ENCODE measurements at regions not wholly inside any gene's neighbourhood (a gene's known extent, or its start where the extent isn't known, plus 50 kb on each side); places are given as distances from the start of the nearest gene placed in this dataset.

DNA sequence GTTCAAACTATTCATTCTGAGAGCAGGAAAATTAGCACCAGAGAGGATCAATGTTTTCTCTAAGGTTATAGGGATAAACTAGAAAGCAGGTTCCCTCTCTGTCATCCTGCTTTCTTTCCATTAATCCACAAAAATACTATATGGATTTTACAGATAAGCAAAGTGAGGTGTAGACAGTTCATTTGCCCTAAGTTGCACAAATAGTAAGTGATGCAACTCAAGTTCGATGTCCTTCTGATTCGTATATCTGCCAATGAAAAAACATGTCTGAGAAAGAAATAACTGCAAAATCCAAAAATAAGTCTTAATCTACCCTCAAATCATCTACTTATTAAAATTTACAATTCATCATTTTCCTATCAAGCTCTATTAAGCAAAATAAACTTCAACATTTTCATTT is 254.6 kb upstream of the USP15 start:
- Histone ChIP-seq H3K9ac (ENCODE audit: insufficient read depth, low read length) (no peak overlapping the region), H3K27ac (ENCODE audit: insufficient read depth, low read length) (no peak overlapping the region), H2AFZ (ENCODE audit: low read length) (no peak overlapping the region), H3K79me2 (ENCODE audit: control insufficient read depth, insufficient read depth, low read length) (no peaks in the 10 kb centered on the region), H4K20me1 (ENCODE audit: control insufficient read depth, extremely low read depth, insufficient read depth, low read length) (no peaks in the 10 kb centered on the region), H3K36me3 (ENCODE audit: control insufficient read depth, insufficient read depth, low read length) (no peaks in the 10 kb centered on the region), H3K9me3 (ENCODE audit: control insufficient read depth, insufficient read depth, low read depth, low read length) (no peaks in the 10 kb centered on the region), H3K4me3 (replicated peaks in 1 of 4; ENCODE audit: control extremely low read depth in 1 of 4, insufficient read depth in 1 of 4, low read depth in 3 of 4, low read length in 4 of 4) (no peak overlapping the region), H3K4me2 (ENCODE audit: extremely low read depth, insufficient read depth, low read length) (no peak overlapping the region), H3K4me1 (ENCODE audit: control insufficient read depth, extremely low read depth, insufficient read depth, low read length) (no peaks in the 10 kb centered on the region), H3K27me3 (ENCODE audit: control insufficient read depth, insufficient read depth, low read length) (no peaks in the 10 kb centered on the region)
- TF ChIP-seq CTCF (conservative IDR thresholded peaks at IDR 0.05 in 1 of 2, IDR thresholded peaks at IDR 0.05 in 1 of 2; ENCODE audit: low read depth in 1 of 2, low read length in 2 of 2): no peak
- TF ChIP-seq EZH2 (IDR thresholded peaks at IDR 0.05; ENCODE audit: low read length, missing control alignments): no peak
- DNase-seq (ENCODE audit: low read depth in 2 of 2): no peak

GRCh38 chr12:62006076-62006732 is 254.0 kb upstream of the USP15 start:
- Histone ChIP-seq H3K79me2 (ENCODE audit: control insufficient read depth, insufficient read depth, low read length) (no peaks in the 10 kb centered on the region), H4K20me1 (ENCODE audit: control insufficient read depth, extremely low read depth, insufficient read depth, low read length) (no peaks in the 10 kb centered on the region), H3K4me1 (ENCODE audit: control insufficient read depth, extremely low read depth, insufficient read depth, low read length) (no peaks in the 10 kb centered on the region), H3K36me3 (ENCODE audit: control insufficient read depth, insufficient read depth, low read length) (no peaks in the 10 kb centered on the region), H3K4me2 (ENCODE audit: extremely low read depth, insufficient read depth, low read length) (no peak overlapping the region), H3K9me3 (ENCODE audit: control insufficient read depth, insufficient read depth, low read depth, low read length) (no peaks in the 10 kb centered on the region), H3K27me3 (ENCODE audit: control insufficient read depth, insufficient read depth, low read length) (no peaks in the 10 kb centered on the region), H3K9ac (ENCODE audit: insufficient read depth, low read length) (no peak overlapping the region), H3K4me3 (replicated peaks in 1 of 4; ENCODE audit: control extremely low read depth in 1 of 4, insufficient read depth in 1 of 4, low read depth in 3 of 4, low read length in 4 of 4) (no peak overlapping the region), H3K27ac (ENCODE audit: insufficient read depth, low read length) (no peak overlapping the region), H2AFZ (ENCODE audit: low read length) (no peak overlapping the region)
- no peak for TF ChIP-seq EZH2 (IDR thresholded peaks at IDR 0.05; ENCODE audit: low read length, missing control alignments)
- TF ChIP-seq CTCF (conservative IDR thresholded peaks at IDR 0.05 in 1 of 2, IDR thresholded peaks at IDR 0.05 in 1 of 2; ENCODE audit: low read depth in 1 of 2, low read length in 2 of 2): peak; percentile 67 to 75
- DNase-seq (ENCODE audit: low read depth in 2 of 2): peak; percentile 17 to 53

- TF ChIP-seq EZH2 (IDR thresholded peaks at IDR 0.05; ENCODE audit: low read length, missing control alignments): no peak
- H3K9ac ChIP-seq (ENCODE audit: insufficient read depth, low read length): no peak overlapping the region
- no peaks in the 10 kb centered on the region for H3K9me3 ChIP-seq (ENCODE audit: control insufficient read depth, insufficient read depth, low read depth, low read length)
- H2AFZ ChIP-seq (ENCODE audit: low read length): no peak overlapping the region
- no peak overlapping the region for H3K27ac ChIP-seq (ENCODE audit: insufficient read depth, low read length)
- H3K27me3 ChIP-seq (ENCODE audit: control insufficient read depth, insufficient read depth, low read length): no peaks in the 10 kb centered on the region
- no peaks in the 10 kb centered on the region for H3K4me1 ChIP-seq (ENCODE audit: control insufficient read depth, extremely low read depth, insufficient read depth, low read length)
- no peaks in the 10 kb centered on the region for H4K20me1 ChIP-seq (ENCODE audit: control insufficient read depth, extremely low read depth, insufficient read depth, low read length)
- H3K79me2 ChIP-seq (ENCODE audit: control insufficient read depth, insufficient read depth, low read length): no peaks in the 10 kb centered on the region
- DNase-seq (ENCODE audit: low read depth in 2 of 2): no peak
- no peak overlapping the region for H3K4me3 ChIP-seq (replicated peaks in 1 of 4; ENCODE audit: control extremely low read depth in 1 of 4, insufficient read depth in 1 of 4, low read depth in 3 of 4, low read length in 4 of 4)
- no peak overlapping the region for H3K4me2 ChIP-seq (ENCODE audit: extremely low read depth, insufficient read depth, low read length)
- H3K36me3 ChIP-seq (ENCODE audit: control insufficient read depth, insufficient read depth, low read length): no peaks in the 10 kb centered on the region
Observed at GRCh38 chr12:62008703-62009102, 251.5 kb upstream of the USP15 start.

All from fibroblast of lung (primary cell).